ENCODE measurements at regions not wholly inside any gene's neighbourhood (a gene's known extent, or its start where the extent isn't known, plus 50 kb on each side); places are given as distances from the start of the nearest gene placed in this dataset.

- TF ChIP-seq ZFX (IDR thresholded peaks at IDR 0.05) = no peak
- TF ChIP-seq, protein P1, sequence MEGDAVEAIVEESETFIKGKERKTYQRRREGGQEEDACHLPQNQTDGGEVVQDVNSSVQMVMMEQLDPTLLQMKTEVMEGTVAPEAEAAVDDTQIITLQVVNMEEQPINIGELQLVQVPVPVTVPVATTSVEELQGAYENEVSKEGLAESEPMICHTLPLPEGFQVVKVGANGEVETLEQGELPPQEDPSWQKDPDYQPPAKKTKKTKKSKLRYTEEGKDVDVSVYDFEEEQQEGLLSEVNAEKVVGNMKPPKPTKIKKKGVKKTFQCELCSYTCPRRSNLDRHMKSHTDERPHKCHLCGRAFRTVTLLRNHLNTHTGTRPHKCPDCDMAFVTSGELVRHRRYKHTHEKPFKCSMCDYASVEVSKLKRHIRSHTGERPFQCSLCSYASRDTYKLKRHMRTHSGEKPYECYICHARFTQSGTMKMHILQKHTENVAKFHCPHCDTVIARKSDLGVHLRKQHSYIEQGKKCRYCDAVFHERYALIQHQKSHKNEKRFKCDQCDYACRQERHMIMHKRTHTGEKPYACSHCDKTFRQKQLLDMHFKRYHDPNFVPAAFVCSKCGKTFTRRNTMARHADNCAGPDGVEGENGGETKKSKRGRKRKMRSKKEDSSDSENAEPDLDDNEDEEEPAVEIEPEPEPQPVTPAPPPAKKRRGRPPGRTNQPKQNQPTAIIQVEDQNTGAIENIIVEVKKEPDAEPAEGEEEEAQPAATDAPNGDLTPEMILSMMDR (conservative IDR thresholded peaks at IDR 0.05) = no peak
- H3K27ac ChIP-seq = no peak overlapping the region
Observed at GRCh38 chr20:48530957-48531356, 296.8 kb downstream of the PREX1 start.

GRCh38 chr20:48528346-48528745, 299.5 kb downstream of the PREX1 start:
- no peak overlapping the region for H3K27ac ChIP-seq
- TF ChIP-seq, protein P1 (conservative IDR thresholded peaks at IDR 0.05) = no peak
- no peak for TF ChIP-seq ZFX (IDR thresholded peaks at IDR 0.05)

DNA sequence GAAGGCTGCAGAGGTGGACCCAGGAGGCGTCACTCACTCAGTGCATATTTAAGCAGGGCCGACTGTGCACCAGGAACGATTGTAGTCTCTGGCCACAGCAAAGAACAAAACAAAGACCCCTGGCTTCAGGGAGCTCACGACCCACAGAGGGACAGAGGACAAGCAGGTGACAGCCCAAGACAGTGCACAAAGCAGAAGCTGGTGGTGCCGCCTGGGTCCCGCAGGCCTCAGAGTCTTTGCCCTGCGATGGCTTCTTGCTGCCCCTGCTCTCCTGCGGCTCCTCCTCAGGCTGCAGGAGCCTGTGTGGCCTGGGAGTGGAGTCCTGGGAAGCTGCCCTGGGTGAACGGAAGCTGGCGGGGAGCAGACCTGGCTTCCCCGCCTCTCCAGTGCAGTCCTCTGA, 300.0 kb downstream of the PREX1 start:
- H3K27ac ChIP-seq = no peak overlapping the region
- TF ChIP-seq ZFX (IDR thresholded peaks at IDR 0.05) = no peak
- TF ChIP-seq, protein P1 (conservative IDR thresholded peaks at IDR 0.05) = no peak

GRCh38 chr20:48526936-48527335, 300.9 kb downstream of the PREX1 start:
- no peak overlapping the region for H3K27ac ChIP-seq
- no peak for TF ChIP-seq ZFX (IDR thresholded peaks at IDR 0.05)
- TF ChIP-seq, protein P1 (conservative IDR thresholded peaks at IDR 0.05) = no peak

DNA sequence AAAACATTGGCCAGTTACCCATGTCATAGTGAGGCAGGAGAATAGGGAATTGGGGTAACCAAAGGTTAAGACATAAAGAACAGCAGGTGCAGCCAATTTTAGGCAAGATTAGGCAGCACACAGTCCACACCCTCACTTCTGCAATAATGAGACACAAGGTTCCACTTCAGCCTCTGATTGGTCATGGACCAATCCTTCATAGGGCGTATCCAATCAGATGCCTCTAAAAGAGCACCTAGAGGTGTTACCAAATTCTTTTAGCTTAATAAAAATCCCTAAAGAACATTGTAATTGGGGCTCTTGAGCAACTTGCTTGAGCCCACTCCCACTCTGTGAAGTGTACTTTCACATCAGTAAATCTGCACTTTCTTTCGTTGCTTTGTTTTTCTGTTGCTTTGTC, 302.4 kb downstream of the PREX1 start:
- no peak for TF ChIP-seq ZFX (IDR thresholded peaks at IDR 0.05)
- TF ChIP-seq, protein P1 (conservative IDR thresholded peaks at IDR 0.05) = no peak
- no peak overlapping the region for H3K27ac ChIP-seq

- TF ChIP-seq, protein P1 (conservative IDR thresholded peaks at IDR 0.05) = no peak
- TF ChIP-seq ZFX (IDR thresholded peaks at IDR 0.05) = no peak
- no peak overlapping the region for H3K27ac ChIP-seq
Observed at GRCh38 chr20:48524582-48524981, 303.2 kb downstream of the PREX1 start.

- TF ChIP-seq ZFX (IDR thresholded peaks at IDR 0.05) = no peak
- TF ChIP-seq, protein P1 (conservative IDR thresholded peaks at IDR 0.05) = no peak
- no peak overlapping the region for H3K27ac ChIP-seq
Observed at GRCh38 chr20:48523191-48523995, 304.4 kb downstream of the PREX1 start.

Data from C4-2B (cell line).